RWPE1 (cell line): ENCODE measurements at regions not wholly inside any gene's neighbourhood (a gene's known extent, or its start where the extent isn't known, plus 50 kb on each side); places are given as distances from the start of the nearest gene placed in this dataset.
"Not testable (repeated sequence)": the region's sequence is repeated elsewhere in the genome, so short reads cannot be mapped to it uniquely, and the experiment has no call there.

ENCODE experiments used
- CTCF ChIA-PET: fragments of 350-600 bp; sonication (Branson Sonifier 250); formaldehyde crosslinking; extraction: SDS; loops from one replicate; lab custom pipeline; 2021; lab: Yijun Ruan, JAX
- POLR2A ChIA-PET: fragments of 400-600 bp; formaldehyde crosslinking; extraction: SDS; loops from one replicate; lab custom pipeline; 2020; ENCODE audit warnings: antibody characterized with exemption; ENCODE audit not compliant: low non-redundant PET; lab: Yijun Ruan, JAX
- DNase-seq: peaks from one replicate; pipeline ENCODE4 v3.0.0; 2012; ENCODE audit warnings: low spot score
- H3K27ac ChIP-seq: fragments of 450-650 bp; 2 replicates; pipeline ENCODE4 v1.5.1; 2017
- CTCF ChIP-seq: fragments of 450-650 bp; conservative IDR thresholded peaks from 2 replicates; pipeline ENCODE4 v1.5.1; 2017; ENCODE audit warnings: low read depth, mild to moderate bottlenecking

- no peak for TF ChIP-seq CTCF
- DNase-seq, result no peak
- ChIA-PET POLR2A (no interaction called here), CTCF (no interaction called here)
- H3K27ac ChIP-seq, result no peak overlapping the region
These were observed 152.5 kb upstream of the SPANXN4 start for GRCh38 chrX:142873214-142873613.

- no peak overlapping the region for H3K27ac ChIP-seq
- no peak for TF ChIP-seq CTCF
- no peak for DNase-seq
- POLR2A ChIA-PET, result no interaction called here
- CTCF ChIA-PET, result no interaction called here
These were observed 140.8 kb upstream of the SPANXN4 start for GRCh38 chrX:142884881-142885280.

DNA sequence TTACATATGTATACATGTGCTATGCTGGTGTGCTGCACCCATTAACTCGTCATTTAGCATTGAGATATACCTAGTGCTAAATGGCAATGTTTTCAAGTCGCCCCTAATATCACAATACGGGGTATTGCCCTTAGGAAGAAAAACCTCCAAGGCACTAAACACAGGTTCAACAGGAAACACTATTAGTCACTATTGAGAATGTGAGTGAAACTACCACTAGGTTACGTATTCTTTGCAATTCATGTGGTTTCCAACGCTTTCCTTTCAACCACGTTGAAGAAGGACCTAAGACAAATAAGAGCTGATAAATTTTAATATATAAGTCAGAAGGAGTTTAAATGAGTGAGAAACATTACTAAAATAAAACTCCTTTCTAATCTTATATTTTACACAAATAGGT lies 134.7 kb upstream of the SPANXN4 start:
- no peak for DNase-seq
- ChIA-PET CTCF (interaction anchor here (0.6 kb wide), 1 partner anchor 36 kb away, joined by 3 read pairs; no protein-coding TSS in a partner anchor), POLR2A (no interaction called here)
- TF ChIP-seq CTCF, result no peak
- H3K27ac ChIP-seq, result no peak overlapping the region

DNA sequence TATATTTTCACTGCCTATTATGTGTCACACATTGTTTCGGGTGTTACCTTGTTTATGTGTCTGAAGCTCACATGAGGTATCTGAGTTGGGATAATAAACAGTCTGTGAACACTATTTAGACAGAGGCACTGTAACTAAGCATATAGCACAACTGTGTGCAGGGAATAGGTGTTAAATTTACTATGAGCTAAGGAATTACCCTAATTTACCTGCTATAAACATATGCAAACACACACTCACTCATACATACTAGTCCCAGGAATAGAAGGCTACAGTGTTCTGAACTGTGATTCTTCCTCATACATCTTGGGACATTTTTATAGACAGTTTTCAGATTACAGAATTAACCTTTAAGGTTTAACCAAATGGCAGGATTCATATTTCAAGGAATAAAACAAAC lies 127.6 kb upstream of the SPANXN4 start:
- ChIA-PET CTCF (no interaction called here), POLR2A (no interaction called here)
- no peak for TF ChIP-seq CTCF

GRCh38 chrX:142923201-142923600 lies 102.5 kb upstream of the SPANXN4 start:
- TF ChIP-seq CTCF, result no peak
- DNase-seq, result no peak
- ChIA-PET CTCF (no interaction called here), POLR2A (no interaction called here)
- H3K27ac ChIP-seq, result no peak overlapping the region

More for the DNA sequence above, 127.6 kb upstream of the SPANXN4 start:
- no peak overlapping the region for H3K27ac ChIP-seq
- no peak for DNase-seq

DNA sequence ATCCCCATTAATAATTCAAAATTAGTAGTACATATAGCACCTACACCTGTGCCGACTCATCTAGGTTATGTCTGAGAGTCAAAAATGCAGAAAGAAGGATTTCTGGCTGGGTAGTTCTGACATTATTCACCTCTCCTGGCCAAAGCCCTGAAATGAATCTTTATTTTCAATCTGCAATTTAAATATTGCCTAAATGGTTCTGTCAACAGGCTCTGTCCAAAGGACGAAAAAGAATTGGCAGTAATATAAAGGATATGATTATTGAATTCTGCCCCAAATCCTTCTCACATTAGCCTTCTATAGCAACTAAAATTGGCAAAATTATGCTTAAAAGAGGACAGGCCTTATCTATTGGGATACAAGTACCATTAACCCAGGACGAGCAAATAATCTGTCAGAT lies 86.9 kb upstream of the SPANXN4 start:
- ChIA-PET CTCF (no interaction called here), POLR2A (no interaction called here)
- TF ChIP-seq CTCF, result no peak
- DNase-seq, result no peak
- no peak overlapping the region for H3K27ac ChIP-seq

DNA sequence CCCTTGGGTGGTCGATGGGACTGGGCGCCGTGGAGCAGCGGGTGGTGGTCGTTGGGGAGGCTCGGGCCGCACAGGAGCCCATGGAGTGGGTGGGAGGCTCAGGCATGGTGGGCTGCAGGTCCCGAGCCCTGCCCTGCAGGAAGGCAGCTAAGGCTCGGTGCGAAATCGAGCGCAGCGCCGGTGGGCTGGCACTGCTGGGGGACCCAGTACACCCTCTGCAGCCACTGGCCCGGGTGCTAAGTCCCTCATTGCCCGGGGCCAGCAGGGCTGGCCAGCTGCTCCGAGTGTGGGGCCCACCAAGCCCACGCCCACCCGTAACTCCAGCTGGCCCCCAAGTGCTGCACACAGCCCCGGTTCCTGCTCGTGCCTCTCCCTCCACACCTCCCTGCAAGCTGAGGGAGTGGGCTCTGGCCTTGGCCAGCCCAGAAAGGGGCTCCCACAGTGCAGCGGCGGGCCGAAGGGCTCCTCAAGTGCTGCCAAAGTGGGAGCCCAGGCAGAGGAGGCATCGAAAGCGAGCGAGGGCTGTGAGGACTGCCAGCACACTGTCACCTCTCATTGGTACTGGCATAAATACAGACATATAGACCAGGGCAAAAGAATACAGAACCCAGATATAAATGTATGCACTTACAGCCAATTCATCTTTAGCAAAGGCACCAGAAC lies 53.5 kb upstream of the SPANXN4 start:
- POLR2A ChIA-PET, DNase-seq, CTCF ChIA-PET, H3K27ac ChIP-seq: not testable (repeated sequence)
